Kidney (tissue), 13 donors: ENCODE measurements at regions not wholly inside any gene's neighbourhood (a gene's known extent, or its start where the extent isn't known, plus 50 kb on each side); places are given as distances from the start of the nearest gene placed in this dataset.

Source experiments
- DNase-seq, 5 donors: peaks; one replicate each; pipeline ENCODE4 v3.0.0-alpha.2; 2013 to 2020
- FAIRE-seq: peaks from 2 replicates; lab custom pipeline; 2012; peaks lifted over from hg19 to GRCh38; lab: Jason Lieb, UNC
- H3K27ac ChIP-seq, 2 donors: one replicate each; pipeline ENCODE4 v1.7.0; 2013; ENCODE audit warnings: low read depth in 2 of 2, low read length in 2 of 2, inconsistent platforms in 1 of 2
- H3K27me3 ChIP-seq: one replicate; pipeline ENCODE4 v1.7.1; 2013; ENCODE audit warnings: low read length, inconsistent platforms; ENCODE audit not compliant: control insufficient read depth, insufficient read depth
- H3K36me3 ChIP-seq, 3 donors: one replicate each; pipeline versions ENCODE4 v1.7.0 to v1.7.1; 2013; ENCODE audit warnings: low read length in 3 of 3, control low read depth in 1 of 3, inconsistent platforms in 1 of 3; ENCODE audit not compliant: insufficient read depth in 3 of 3, control insufficient read depth in 2 of 3
- H3K4me1 ChIP-seq, 3 donors: one replicate each; pipeline versions ENCODE4 v1.7.0 to v1.7.1; 2013; ENCODE audit warnings: low read length in 3 of 3, inconsistent platforms in 1 of 3, low read depth in 1 of 3; ENCODE audit not compliant: control insufficient read depth in 2 of 3, insufficient read depth in 2 of 3
- H3K4me3 ChIP-seq, 3 donors: one replicate each; pipeline versions ENCODE4 v1.7.0 to v1.8.1; 2013; ENCODE audit warnings: low read length in 3 of 3, control low read depth in 1 of 3, inconsistent platforms in 1 of 3
- H3K9ac ChIP-seq, 3 donors: one replicate each; pipeline versions ENCODE4 v1.7.0 to v1.7.1; 2013; ENCODE audit warnings: low read length in 3 of 3, control low read depth in 1 of 3, inconsistent platforms in 1 of 3
- H3K9me3 ChIP-seq, 3 donors: one replicate each; pipeline versions ENCODE4 v1.7.0 to v1.7.1; 2013; ENCODE audit warnings: low read length in 3 of 3, control low read depth in 1 of 3, inconsistent platforms in 1 of 3; ENCODE audit not compliant: control insufficient read depth in 2 of 3, insufficient read depth in 1 of 3
- CTCF ChIP-seq: IDR thresholded peaks from 3 replicates; pipeline ENCODE4 v1.5.1; 2012; ENCODE audit warnings: mild to moderate bottlenecking, moderate library complexity, borderline replicate concordance; ENCODE audit not compliant: insufficient read depth; ENCODE audit errors: extremely low read depth
- intact Hi-C: fragments of 100-400 bp; cut with DNase I; formaldehyde crosslinking; loops from one replicate; pipeline ENCODE4 v1.11.1; 2022
- donor health status: control.
- donor health status: control.
- donor health status: control.
- donor health status: control.
- donor health status: control.
- donor health status: DM: yes; HTN: yes; CAD: no.
- donor health status: Normal renal cell carcinoma (clear cell type).

- TF ChIP-seq CTCF: no peak
- H3K9ac ChIP-seq: no peak overlapping the region
- DNase-seq (no peak), FAIRE-seq (no peak)
- no peak overlapping the region for H3K4me3 ChIP-seq
- H3K9me3 ChIP-seq: no peaks in the 10 kb centered on the region
- intact Hi-C loops: no loop called here
- H3K4me1 ChIP-seq: no peaks in the 10 kb centered on the region
- H3K36me3 ChIP-seq: no peaks in the 10 kb centered on the region
- H3K27me3 ChIP-seq: no peaks in the 10 kb centered on the region
- H3K27ac ChIP-seq: no peak overlapping the region
These were observed 535.3 kb upstream of the RPS6KA3 start for GRCh38 chrX:20802036-20802435.

- DNase-seq (no peak), FAIRE-seq (no peak)
- Histone ChIP-seq H3K9me3 (no peaks in the 10 kb centered on the region), H3K36me3 (no peaks in the 10 kb centered on the region), H3K27me3 (no peaks in the 10 kb centered on the region), H3K4me1 (no peaks in the 10 kb centered on the region), H3K27ac (no peak overlapping the region), H3K9ac (no peak overlapping the region), H3K4me3 (no peak overlapping the region)
- TF ChIP-seq CTCF: no peak
- intact Hi-C loops: no loop called here
These were observed 529.7 kb upstream of the RPS6KA3 start for GRCh38 chrX:20796450-20796849.

GRCh38 chrX:20789103-20789502, 522.4 kb upstream of the RPS6KA3 start:
- H3K4me3 ChIP-seq: no peak overlapping the region
- TF ChIP-seq CTCF: no peak
- intact Hi-C loops: no loop called here
- no peaks in the 10 kb centered on the region for H3K36me3 ChIP-seq
- DNase-seq (no peak), FAIRE-seq (no peak)
- H3K27me3 ChIP-seq: no peaks in the 10 kb centered on the region
- no peak overlapping the region for H3K27ac ChIP-seq
- H3K4me1 ChIP-seq: no peaks in the 10 kb centered on the region
- no peak overlapping the region for H3K9ac ChIP-seq
- H3K9me3 ChIP-seq: no peaks in the 10 kb centered on the region

- FAIRE-seq (no peak), DNase-seq (no peak)
These were observed 500.6 kb upstream of the RPS6KA3 start for GRCh38 chrX:20767346-20767745.

More at GRCh38 chrX:20767346-20767745, 500.6 kb upstream of the RPS6KA3 start:
- Histone ChIP-seq H3K4me3 (no peak overlapping the region), H3K36me3 (no peaks in the 10 kb centered on the region), H3K27ac (no peak overlapping the region), H3K9ac (no peak overlapping the region), H3K27me3 (no peaks in the 10 kb centered on the region), H3K9me3 (peaks cover 0 to 2% (median 0%) of the 10 kb centered on the region in 3 donors), H3K4me1 (no peaks in the 10 kb centered on the region)
- intact Hi-C loops: no loop called here
- TF ChIP-seq CTCF: no peak
